GM18498 (cell line): ENCODE measurements at regions not wholly inside any gene's neighbourhood (a gene's known extent, or its start where the extent isn't known, plus 50 kb on each side); places are given as distances from the start of the nearest gene placed in this dataset.
"Not testable (repeated sequence)": the region's sequence is repeated elsewhere in the genome, so short reads cannot be mapped to it uniquely, and the experiment has no call there.

ENCODE experiments used
- ATAC-seq: cut with Tn5 transposase; IDR thresholded peaks from one replicate; pipeline ENCODE4 v1.9.1; 2021; ENCODE audit warnings: mild to moderate bottlenecking, moderate library complexity; ENCODE audit not compliant: unreplicated experiment

DNA sequence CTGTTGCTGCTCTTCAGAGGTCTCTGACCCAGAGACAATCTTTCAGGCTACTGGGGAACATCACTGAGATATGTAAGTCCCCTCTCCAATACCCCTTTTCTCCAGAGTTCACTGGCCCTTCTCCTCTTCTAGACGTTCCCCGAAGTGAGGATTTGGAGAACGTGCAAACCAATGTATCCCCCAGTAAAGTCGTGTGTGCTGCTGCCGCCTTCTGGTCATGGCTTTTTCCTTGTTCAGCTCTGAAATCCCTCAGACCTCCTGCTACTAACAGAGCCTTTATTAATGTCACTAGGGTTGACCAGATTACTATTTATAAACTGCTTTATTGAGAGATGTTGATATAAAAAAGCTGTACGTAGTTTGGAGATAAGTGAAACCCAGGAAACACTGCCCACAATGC is 1028.6 kb downstream of the CDH9 start:
- no peak for ATAC-seq

DNA sequence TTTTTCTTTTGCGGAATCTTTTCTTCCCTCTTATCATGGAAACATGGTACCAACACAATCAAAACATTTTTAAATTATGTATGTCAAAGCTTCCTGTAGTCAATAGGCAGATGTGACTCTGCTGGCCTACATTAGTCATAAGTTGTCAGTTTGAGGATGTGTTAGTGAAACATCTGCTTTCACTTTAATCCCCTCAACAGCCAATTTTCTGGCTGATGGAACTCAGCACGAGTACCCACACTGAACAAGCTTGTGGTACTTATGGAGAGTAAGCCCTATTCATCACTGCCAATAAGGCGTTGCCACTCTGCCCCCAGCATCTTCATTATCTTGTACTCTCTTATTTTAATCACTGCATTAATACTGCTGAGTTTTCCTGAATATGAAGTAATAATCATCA is 1034.4 kb downstream of the CDH9 start:
- no peak for ATAC-seq

DNA sequence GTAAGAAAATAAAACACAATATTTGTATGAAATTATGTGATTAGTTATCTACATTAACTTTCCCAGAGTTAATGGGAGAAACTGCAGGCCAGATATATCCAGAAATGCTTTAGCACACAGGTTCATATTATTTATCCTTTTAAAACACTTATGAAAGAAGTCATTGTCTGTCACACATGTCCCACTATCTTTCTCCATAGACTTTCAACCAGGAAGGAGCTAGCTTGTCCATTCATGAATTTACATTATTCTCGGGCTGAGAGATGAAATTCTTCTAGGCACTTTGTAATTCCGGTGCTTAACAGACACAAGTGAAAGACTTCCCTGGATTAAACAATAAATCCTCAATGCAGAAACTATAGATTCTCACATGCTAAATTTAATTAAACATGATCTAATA is 1043.2 kb downstream of the CDH9 start:
- no peak for ATAC-seq

DNA sequence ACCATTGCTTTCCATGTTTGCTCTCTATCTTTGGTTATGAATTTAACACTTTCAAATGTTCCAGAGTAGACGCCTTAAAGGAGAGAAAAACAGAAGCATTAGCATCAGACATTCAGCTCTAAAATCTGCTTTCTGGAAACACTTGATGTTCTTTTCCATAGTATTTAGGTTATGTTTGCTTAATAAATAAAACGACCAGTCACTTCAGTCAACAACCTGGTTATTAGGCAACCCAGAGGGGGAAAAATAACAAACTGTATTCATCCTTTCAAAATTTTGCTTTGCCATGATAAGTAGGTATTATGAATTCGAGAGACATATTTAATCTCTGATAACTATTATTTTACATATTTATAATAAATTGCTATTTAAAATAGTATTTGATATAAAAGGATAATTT is 1044.7 kb downstream of the CDH9 start:
- no peak for ATAC-seq

DNA sequence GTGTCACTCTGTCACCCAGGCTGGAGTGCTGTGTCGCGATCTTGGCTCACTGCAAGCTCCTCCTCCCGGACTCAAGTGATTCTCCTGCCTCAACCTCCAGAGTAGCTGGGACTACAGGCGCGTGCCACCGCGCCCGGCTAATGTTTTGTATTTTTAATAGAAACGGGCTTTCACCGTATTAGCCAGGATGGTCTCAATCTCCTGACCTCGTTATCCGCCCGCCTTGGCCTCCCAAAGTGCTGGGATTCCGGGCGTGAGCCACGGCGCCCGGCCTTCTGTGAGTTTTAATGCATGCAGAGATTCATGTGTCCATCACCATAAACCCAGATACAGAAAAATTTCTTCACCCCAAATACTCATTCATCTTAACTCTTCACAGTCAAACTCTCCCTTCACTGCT is 1046.7 kb downstream of the CDH9 start:
- ATAC-seq = no peak

DNA sequence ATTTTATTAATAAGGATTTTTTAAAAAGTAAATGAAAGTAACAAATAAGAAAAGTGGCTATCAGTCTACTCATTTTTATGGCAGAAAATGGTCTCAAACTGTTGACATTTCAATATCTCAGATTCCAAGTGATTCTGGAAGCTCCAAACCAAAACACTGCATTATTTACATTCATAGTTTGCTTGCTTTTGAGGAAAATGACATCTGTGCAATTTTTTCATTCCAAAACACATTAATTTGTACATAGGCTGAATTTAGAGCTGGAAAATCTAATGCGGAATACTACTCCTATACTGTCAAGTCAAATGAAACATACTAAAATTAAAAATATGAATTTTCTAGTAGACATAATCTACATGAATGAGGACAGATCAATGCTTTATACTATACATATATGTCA is 1047.6 kb downstream of the CDH9 start:
- no peak for ATAC-seq

DNA sequence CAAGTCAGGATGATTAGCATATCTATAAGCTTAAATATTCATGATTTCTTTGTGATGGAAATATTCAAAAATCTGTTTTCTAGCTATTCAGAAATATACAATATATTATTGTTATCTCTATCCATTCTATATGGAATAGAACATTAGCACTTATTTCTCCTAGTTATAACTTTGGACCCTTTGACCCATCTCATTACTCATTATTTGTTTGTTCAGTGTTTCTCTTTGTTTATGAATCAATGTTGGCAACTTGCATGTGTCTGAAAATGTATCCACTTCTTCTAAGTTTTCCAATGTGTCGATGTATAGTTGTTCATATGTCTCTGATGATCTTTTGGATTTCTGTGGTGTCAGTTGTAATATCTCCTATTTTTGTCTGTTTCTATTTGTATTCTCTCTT is 1059.3 kb downstream of the CDH9 start:
- ATAC-seq = no peak

DNA sequence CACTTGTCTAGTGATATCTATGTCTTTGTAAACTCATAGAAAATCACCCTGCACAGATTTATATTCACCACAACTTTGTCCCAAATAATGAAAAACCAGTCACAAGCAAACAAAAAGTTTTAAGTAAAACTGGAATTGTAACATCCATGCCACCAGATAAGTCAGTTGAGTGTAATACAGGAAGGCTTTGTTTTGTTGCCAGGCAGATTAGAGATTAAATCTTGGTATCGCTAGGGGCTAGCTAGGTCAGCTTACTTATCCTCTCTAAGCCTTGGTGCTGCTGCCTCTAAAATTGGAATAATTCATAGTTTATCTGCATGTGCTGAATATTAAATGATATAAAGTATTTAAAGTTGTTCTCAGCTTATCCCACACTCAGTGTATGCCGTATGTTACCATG is 1062.5 kb downstream of the CDH9 start:
- no peak for ATAC-seq

DNA sequence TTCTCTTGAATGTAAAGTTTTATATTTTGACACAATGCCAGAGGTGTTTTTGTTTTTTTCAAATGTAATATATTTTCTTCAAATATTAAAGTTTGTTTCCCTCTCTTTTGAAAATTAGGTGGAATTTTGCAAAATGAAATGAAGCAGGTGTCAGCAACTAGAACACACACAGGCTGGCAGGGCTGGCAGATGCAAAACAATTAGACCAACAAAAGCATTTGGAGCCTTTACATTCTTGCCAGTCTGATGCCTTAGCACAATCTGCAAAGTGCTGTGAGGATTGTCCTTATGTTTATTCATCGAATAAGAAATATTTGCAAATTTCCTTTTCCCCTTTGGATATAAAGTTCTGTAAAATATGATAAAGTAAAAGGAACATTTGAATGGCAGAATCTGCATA is 1063.9 kb downstream of the CDH9 start:
- no peak for ATAC-seq

DNA sequence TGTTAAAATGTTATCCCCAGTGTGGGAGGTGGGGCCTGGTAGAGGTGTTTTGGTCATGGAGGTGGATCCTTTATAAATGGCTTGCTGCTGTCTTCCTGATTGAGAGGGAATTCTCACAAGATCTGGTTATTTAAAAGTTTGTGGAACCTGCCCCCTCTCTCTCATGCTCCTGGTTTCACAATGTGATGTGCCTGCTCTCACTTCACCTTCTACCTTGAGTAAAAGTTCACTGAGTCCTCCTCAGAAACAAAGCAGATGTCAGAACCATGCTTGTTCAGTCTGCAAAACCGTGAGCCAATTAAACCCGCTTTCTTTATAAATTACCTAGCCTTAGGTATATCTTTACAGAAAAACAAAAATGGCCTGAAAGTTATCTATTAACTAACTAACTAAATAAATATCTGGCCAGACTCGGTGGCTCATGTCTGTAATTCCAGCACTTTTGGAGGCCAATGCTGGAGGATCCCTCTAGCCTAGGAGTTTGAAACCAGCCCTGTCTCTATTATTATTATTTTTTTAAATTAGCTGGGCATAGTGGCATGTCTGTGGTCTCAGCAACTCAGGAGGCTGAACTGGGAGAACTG is 1067.4 kb downstream of the CDH9 start:
- no peak for ATAC-seq

DNA sequence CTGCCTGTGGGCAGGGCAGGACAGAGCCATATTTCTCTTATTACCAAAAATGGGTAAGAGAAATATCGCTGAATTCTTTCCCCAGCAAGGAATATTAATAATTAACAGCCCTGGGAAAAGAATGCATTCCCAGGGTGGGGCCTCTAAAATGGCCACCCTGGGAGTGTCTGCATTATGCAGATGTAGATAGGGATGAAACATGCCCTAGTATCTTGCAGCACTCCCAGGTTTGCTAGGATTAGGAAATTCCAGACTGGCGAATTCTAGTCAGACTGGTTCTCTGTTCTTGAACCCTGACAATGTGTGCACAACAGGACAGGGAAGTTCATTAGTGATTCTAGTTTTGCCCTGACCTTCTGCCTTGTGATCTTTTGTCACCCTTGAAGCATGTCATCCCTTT is 1069.3 kb downstream of the CDH9 start:
- not testable (repeated sequence) for ATAC-seq

DNA sequence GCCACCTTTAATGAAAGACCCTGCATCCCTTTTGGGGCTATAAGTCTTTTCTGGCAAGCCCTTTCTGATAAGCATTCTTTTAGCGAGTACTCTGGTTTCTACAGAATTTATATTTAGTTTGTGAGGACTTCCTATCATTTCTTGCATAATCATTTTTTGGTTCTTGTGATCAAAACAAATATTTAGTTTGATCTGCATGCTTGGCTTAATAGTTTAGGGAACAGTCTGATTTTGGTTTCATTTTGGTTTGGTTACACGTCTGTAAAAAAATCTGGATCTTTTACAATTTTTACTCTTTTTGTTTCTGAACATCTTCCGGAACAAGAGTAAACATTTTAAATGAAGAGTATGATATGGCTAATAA is 1074.4 kb downstream of the CDH9 start:
- ATAC-seq = no peak

DNA sequence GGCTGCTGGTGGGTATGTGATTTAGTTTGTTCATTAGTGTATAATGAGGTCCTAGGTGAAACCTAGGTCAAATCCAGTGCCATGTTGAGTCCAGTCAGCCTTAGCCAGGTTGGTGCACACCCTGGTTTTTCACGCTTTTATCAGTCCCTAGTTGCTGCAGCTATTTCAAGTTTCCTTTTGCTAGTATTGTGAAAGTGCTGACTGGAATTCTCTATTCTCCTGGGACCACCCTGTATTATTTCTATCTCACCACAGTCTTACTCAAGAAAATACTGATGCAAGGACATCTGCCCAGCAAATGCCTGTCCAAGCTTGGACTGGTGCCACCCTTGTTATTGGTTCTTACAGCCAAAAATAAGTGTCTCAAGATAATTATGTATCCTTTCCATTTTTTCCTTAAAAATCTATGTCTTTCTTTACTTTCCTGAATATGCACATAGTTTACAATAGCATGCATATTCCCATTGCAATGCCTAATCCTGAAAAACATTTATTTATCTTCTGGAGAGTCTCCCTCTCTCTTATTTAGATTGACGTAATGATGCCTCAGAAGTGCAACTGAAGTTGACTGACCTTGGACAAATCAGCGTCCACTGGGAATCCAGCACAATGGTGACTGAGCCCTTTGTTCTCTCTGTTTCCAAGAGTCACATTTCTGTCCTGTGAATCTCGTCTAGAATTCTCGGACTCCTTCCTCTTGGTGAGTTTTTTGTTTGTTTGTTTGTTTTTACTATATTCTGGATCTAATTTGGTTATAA is 1075.0 kb downstream of the CDH9 start:
- no peak for ATAC-seq

DNA sequence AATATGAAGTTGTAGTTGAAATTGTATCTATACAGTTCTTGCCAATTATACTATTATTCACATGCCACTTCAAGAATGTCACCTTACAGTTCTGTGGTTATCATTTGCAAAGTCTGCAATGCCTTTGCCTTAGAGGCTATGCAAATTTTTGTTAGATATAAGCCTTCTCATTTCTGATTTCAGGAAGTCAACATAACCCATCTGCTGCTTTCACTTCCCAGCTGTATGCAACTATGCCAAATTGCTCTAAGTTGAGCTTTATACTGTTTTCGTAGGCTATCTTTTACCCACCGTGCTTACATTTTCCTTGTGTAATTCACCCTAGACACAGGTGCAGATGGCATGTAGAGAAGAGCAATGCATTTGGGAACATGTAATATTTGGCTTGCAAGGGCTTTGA is 1083.0 kb downstream of the CDH9 start:
- no peak for ATAC-seq

DNA sequence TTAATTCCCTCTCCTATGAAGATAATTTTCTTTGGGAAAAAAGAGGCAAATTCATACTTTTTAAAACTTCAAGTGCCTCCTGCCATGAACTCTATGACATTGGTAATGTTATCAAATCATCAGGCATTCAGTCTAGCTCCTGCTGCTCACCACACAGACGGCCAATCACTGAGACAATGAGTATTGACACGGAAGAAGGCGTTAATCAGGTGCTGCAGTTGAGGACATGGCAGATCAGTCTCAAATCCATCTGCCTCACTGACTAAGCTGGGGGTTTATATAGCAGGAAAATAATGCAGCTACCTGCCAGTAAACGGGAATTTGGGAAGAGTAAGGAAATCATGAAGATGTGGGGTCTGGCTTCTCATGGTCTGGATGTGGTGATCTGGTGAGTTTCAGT is 1087.7 kb downstream of the CDH9 start:
- no peak for ATAC-seq

DNA sequence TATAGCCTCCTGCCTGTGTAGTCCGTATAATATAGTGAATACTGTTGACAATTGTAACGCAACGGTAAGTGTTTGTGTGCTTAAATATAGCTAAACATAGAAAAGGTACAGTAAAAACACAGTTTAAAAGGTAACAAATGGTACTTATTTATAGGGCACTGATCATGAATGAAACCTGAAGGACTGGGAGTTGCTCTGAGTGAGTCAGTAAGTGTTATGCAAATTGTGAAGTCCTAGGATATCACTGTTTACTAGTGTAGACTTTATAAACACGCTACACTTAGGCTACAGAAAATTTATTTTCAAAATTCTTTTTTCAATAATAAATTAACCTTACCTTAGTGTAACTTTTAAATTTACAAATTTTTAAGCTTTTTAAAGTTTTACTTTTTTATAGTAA is 1090.1 kb downstream of the CDH9 start:
- ATAC-seq = no peak

DNA sequence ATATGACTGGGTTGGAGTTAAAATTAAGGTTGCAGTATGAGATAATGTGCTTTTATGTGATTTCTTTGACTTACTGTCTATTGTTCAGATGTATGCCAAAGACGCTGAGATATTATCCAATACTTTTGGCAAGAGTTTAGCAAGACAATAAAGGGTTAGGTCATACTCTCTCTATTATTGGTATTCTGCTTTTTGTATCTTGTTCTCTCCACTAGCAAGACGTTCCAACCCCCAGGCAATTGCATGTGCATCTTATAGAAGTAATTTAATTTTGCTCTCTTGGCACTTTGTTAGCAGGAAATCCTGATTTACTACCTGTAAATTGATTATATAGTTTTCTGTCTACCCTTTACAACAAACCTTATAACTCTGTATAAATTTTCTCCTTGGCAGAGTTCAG is 1093.6 kb downstream of the CDH9 start:
- ATAC-seq = no peak

DNA sequence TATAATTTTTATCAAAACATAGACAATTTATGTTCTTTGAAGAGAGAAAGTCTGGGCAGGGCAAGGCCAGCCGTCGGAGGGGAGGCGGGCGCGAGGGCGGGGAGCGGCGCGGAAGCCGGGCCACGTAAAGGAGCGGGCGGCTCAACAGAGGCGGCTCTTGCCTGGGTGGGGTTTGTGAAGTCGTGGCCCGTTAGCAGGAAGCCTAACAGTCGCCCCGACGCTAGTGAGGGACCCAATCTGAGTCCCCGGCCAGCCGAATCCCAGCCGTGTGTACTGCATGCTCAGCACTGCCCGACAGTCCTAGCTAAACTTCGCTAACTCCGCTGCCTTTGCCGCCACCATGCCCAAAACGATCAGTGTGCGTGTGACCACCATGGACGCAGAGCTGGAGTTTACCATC is 1129.2 kb downstream of the CDH9 start:
- ATAC-seq = no peak

DNA sequence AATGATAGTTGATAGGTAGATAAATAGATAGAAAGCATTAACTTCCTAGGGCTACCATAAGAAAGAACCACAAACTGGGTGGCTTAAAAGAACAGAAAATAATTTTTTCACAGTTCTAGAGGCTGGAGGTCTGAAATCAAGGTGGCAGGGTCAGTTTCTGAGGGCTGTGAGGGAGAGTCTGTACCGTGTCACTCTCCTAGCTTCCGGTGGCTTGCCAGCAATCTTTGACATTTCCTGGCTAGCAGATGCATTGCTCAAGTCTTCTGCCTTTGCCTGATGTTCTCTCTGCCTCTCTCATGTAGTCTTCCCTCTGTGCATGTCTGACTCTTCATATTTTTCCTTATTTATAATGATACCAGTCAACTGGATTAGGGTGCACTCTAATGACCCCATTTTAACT is 1132.7 kb downstream of the CDH9 start:
- no peak for ATAC-seq

DNA sequence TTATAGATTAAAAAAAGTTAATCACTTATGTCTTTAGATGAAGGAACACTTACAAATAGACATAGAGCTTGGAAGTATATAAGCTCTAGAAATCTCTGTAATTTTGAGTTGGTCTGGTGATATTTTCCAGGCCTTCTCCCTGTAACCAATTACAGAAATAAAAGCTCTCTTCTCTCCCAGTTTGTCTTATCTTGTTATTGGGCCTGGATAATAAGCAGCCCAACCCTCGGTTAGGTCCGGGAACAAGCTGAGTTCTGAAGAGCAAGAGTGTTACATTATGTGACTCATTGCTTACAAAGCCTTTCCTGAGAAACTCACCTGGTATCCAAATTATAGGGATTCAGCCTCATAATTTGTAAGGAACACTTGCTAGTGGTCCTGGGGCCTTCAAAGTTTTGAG is 1146.2 kb downstream of the CDH9 start:
- no peak for ATAC-seq

DNA sequence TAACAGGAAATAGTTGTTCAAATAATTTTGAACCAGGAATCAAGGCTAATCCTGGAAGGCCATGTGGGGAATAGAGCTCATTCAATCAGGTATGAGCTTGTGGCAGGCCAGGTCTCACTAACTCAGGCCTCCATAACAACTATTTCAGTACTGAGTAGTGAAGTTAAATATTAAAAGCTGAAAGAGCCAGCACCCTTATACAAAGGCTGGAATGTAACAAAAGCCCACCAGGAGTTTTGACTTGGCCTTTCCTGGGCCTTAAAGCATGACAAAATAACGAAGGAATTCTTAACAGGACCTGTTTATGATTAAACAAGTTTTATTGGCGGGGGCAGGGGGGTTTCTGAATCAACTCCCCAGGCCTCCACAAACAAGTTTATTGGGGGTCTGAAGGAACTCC is 1146.7 kb downstream of the CDH9 start:
- ATAC-seq = no peak

DNA sequence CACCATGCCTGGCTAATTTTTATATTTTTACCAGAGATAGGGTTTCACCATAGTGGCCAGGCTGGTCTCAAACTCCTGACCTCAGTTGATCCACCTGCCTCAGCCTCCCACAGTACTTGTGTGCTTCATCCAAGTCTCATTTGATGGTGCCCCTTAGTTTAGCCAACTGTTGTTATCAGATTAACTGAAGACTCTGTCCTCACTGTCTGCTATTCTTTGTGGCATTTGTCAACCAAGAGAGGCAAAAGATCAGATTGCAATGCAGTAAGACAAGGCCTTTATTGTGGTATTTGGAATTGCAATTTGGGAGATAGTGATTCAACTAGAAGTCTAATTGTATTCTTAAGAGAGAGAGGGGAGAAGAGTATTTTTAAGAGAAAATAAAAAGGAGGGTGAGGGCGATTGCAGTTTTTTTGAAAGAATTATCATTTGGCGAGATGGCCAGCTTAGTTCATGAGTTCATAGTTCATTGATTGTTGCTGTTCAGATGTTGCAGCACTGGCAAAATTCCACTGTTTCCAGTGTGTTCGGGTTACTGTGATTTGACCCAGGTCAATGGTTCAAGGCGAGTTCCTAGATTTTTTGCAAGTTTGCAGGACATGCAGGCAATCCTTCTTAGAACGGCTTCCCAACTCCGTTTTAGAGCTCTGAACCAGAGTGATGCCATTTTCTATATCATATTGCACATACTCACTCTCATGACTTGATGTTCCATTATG is 1156.9 kb downstream of the CDH9 start:
- no peak for ATAC-seq
